Liver (tissue), 8 donors: ENCODE measurements at regions not wholly inside any gene's neighbourhood (a gene's known extent, or its start where the extent isn't known, plus 50 kb on each side); places are given as distances from the start of the nearest gene placed in this dataset.

Experiments used
- DNase-seq: peaks from one replicate; pipeline ENCODE4 v3.0.0-alpha.2; 2017; ENCODE audit warnings: low spot score
- H3K27ac ChIP-seq, 2 donors: one replicate each; pipeline ENCODE4 v1.7.0; 2013; ENCODE audit warnings: inconsistent platforms in 2 of 2, low read length in 2 of 2, control low read depth in 1 of 2, low read depth in 1 of 2, mild to moderate bottlenecking in 1 of 2
- H3K27me3 ChIP-seq, 4 donors: one replicate each; pipeline versions ENCODE4 v1.6.1 to v1.7.0; 2013; ENCODE audit warnings: low read length in 3 of 4, inconsistent platforms in 1 of 4, mild to moderate bottlenecking in 1 of 4, moderate library complexity in 1 of 4; ENCODE audit not compliant: control insufficient read depth in 4 of 4, insufficient read depth in 4 of 4
- H3K36me3 ChIP-seq, 4 donors: one replicate each; pipeline versions ENCODE4 v1.6.1 to v1.7.0; 2013; ENCODE audit warnings: low read length in 3 of 4, mild to moderate bottlenecking in 3 of 4, low read depth in 1 of 4, moderate library complexity in 1 of 4; ENCODE audit not compliant: control insufficient read depth in 4 of 4, insufficient read depth in 3 of 4
- H3K4me1 ChIP-seq, 4 donors: one replicate each; pipeline versions ENCODE4 v1.6.1 to v1.7.0; 2013; ENCODE audit warnings: low read length in 3 of 4, mild to moderate bottlenecking in 3 of 4, moderate library complexity in 1 of 4; ENCODE audit not compliant: control insufficient read depth in 4 of 4, insufficient read depth in 4 of 4
- H3K4me3 ChIP-seq, 3 donors: one replicate each; pipeline versions ENCODE4 v1.6.1 to v1.7.0; 2013; ENCODE audit warnings: low read length in 3 of 3, control low read depth in 1 of 3, low read depth in 1 of 3, mild to moderate bottlenecking in 1 of 3
- H3K9ac ChIP-seq, 2 donors: one replicate each; pipeline ENCODE4 v1.7.0; 2013; ENCODE audit warnings: low read length in 2 of 2, mild to moderate bottlenecking in 2 of 2, moderate library complexity in 2 of 2, control low read depth in 1 of 2, low read depth in 1 of 2
- H3K9me3 ChIP-seq, 4 donors: one replicate each; pipeline versions ENCODE4 v1.6.1 to v1.7.0; 2013; ENCODE audit warnings: low read length in 3 of 4; ENCODE audit not compliant: control insufficient read depth in 4 of 4
- CTCF ChIP-seq: fragments of 150-350 bp; IDR thresholded peaks from 2 replicates; pipeline ENCODE4 v1.5.1; 2017; ENCODE audit warnings: improper control_type of control experiment, low read depth, low read length; ENCODE audit not compliant: missing input control
- EGR1 ChIP-seq, 2 donors: IDR thresholded peaks; 2 replicates each; pipeline ENCODE4 v1.6.1; 2016 to 2018; ENCODE audit warnings: antibody characterized with exemption in 2 of 2, low read depth in 2 of 2
- FOXA1 ChIP-seq: IDR thresholded peaks from 2 replicates; pipeline ENCODE4 v1.6.1; 2016; ENCODE audit warnings: antibody characterized with exemption
- FOXA2 ChIP-seq: IDR thresholded peaks from 2 replicates; pipeline ENCODE4 v1.6.1; 2016; ENCODE audit warnings: antibody characterized with exemption
- GABPA ChIP-seq, 2 donors: IDR thresholded peaks in 1 of 2; conservative IDR thresholded peaks in 1 of 2; 2 replicates each; pipeline ENCODE4 v1.6.1; 2016; ENCODE audit warnings: antibody characterized with exemption in 2 of 2, mild to moderate bottlenecking in 1 of 2, moderate library complexity in 1 of 2
- HNF4A ChIP-seq, 2 donors: conservative IDR thresholded peaks; 2 replicates each; pipeline ENCODE4 v1.6.1; 2016; ENCODE audit warnings: antibody characterized with exemption in 2 of 2, mild to moderate bottlenecking in 2 of 2
- HNF4G ChIP-seq: IDR thresholded peaks from 2 replicates; pipeline ENCODE4 v1.6.1; 2016; ENCODE audit warnings: antibody characterized with exemption
- JUND ChIP-seq, 2 donors: IDR thresholded peaks; 2 replicates each; pipeline ENCODE4 v1.6.1; 2016; ENCODE audit warnings: antibody characterized with exemption in 2 of 2
- NR2F2 ChIP-seq: IDR thresholded peaks from 2 replicates; pipeline ENCODE4 v1.6.1; 2016; ENCODE audit warnings: antibody characterized with exemption
- RAD21 ChIP-seq, 2 donors: IDR thresholded peaks; 2 replicates each; pipeline ENCODE4 v1.6.1; 2016; ENCODE audit warnings: antibody characterized with exemption in 2 of 2, mild to moderate bottlenecking in 2 of 2
- RXRA ChIP-seq, 2 donors: IDR thresholded peaks; 2 replicates each; pipeline ENCODE4 v1.6.1; 2017 to 2018; ENCODE audit warnings: antibody characterized with exemption in 2 of 2, mild to moderate bottlenecking in 1 of 2
- SP1 ChIP-seq: IDR thresholded peaks from 2 replicates; pipeline ENCODE4 v1.6.1; 2018; ENCODE audit warnings: antibody characterized with exemption, mild to moderate bottlenecking
- YY1 ChIP-seq: IDR thresholded peaks from 2 replicates; pipeline ENCODE4 v1.6.1; 2016; ENCODE audit warnings: antibody characterized with exemption, mild to moderate bottlenecking
- ZBTB33 ChIP-seq: IDR thresholded peaks from 2 replicates; pipeline ENCODE4 v1.6.1; 2016; ENCODE audit warnings: antibody characterized with exemption
- WGBS: extraction: QIAGEN DNeasy Blood & Tissue Kit; methylation state at CpG from one replicate; pipeline ENCODE4 v1.1.7; 2013; 5-methylcytosine and 5-hydroxymethylcytosine counted together
- TF ChIP-seq, protein P1 (sequence below): IDR thresholded peaks from 2 replicates; pipeline ENCODE4 v1.6.1; 2016; ENCODE audit warnings: antibody characterized with exemption
- TF ChIP-seq, protein P2 (sequence below): IDR thresholded peaks from 2 replicates; pipeline ENCODE4 v1.6.1; 2016; ENCODE audit warnings: antibody characterized with exemption, mild to moderate bottlenecking
- donor health status: healthy.
- donor health status: healthy.
- donor health status: healthy.
- donor health status: healthy.
- donor health status: healthy.

DNA sequence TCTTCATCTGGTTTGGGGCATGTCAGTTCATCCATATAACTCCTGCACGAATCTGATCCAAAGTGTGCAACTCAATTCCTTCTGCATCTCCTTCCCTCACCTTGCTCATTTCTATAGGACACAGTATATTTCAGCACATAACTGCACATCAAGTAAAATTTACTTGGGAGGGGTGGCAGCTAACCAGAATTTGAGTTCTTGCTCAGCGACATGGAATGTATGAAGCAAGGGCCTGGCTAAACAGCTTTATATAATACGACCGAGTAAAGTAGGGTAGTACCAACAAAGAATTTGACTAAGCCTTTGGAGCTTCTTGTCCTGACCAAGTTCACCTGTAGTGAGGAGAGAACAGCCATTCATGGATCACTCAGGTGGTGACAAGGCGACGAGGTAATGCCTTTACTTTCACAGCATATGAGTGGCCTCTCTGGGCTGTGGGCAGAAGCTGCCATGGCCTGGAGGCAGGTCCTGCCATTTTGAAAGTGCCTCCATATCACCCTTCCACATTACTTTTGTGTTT is 570.2 kb upstream of the TNP1 start:
- WGBS, result 92% methylated on average over 6 of the region's 6 CpGs
- no peak for DNase-seq
- Histone ChIP-seq H3K4me1 (peaks cover 0 to 10% (median 5%) of the 10 kb centered on the region in 4 donors), H3K9me3 (peaks cover 0 to 4% (median 0%) of the 10 kb centered on the region in 4 donors), H3K4me3 (no peak overlapping the region), H3K36me3 (no peaks in the 10 kb centered on the region), H3K9ac (no peak overlapping the region), H3K27ac (no peak overlapping the region), H3K27me3 (no peaks in the 10 kb centered on the region)
- TF ChIP-seq FOXA1 (no peak), JUND (IDR thresholded peaks at IDR 0.05) (no peak), FOXA2 (no peak), ZBTB33 (no peak), HNF4G (no peak), CTCF (no peak), GABPA (IDR thresholded peaks at IDR 0.05 in 1 of 2, conservative IDR thresholded peaks at IDR 0.05 in 1 of 2) (no peak), EGR1 (IDR thresholded peaks at IDR 0.05; ENCODE audit: low read depth in 2 of 2) (no peak), RAD21 (IDR thresholded peaks at IDR 0.05) (no peak), YY1 (no peak)
- TF ChIP-seq, protein P1, sequence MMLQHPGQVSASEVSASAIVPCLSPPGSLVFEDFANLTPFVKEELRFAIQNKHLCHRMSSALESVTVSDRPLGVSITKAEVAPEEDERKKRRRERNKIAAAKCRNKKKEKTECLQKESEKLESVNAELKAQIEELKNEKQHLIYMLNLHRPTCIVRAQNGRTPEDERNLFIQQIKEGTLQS, result no peak

GRCh38 chr2:217421834-217422233 is 562.0 kb upstream of the TNP1 start:
- Histone ChIP-seq H3K4me3 (no peak overlapping the region), H3K27ac (no peak overlapping the region), H3K9me3 (peaks cover 0 to 4% (median 0%) of the 10 kb centered on the region in 4 donors), H3K4me1 (no peaks in the 10 kb centered on the region), H3K27me3 (no peaks in the 10 kb centered on the region), H3K36me3 (no peaks in the 10 kb centered on the region), H3K9ac (no peak overlapping the region)
- DNase-seq, result no peak
- TF ChIP-seq HNF4G (no peak), GABPA (IDR thresholded peaks at IDR 0.05 in 1 of 2, conservative IDR thresholded peaks at IDR 0.05 in 1 of 2) (no peak), ZBTB33 (no peak), NR2F2 (no peak), SP1 (no peak), FOXA2 (no peak), RXRA (IDR thresholded peaks at IDR 0.05) (no peak), FOXA1 (no peak), EGR1 (IDR thresholded peaks at IDR 0.05; ENCODE audit: low read depth in 2 of 2) (no peak), CTCF (no peak), RAD21 (IDR thresholded peaks at IDR 0.05) (no peak), HNF4A (conservative IDR thresholded peaks at IDR 0.05) (no peak)
- TF ChIP-seq, protein P2, sequence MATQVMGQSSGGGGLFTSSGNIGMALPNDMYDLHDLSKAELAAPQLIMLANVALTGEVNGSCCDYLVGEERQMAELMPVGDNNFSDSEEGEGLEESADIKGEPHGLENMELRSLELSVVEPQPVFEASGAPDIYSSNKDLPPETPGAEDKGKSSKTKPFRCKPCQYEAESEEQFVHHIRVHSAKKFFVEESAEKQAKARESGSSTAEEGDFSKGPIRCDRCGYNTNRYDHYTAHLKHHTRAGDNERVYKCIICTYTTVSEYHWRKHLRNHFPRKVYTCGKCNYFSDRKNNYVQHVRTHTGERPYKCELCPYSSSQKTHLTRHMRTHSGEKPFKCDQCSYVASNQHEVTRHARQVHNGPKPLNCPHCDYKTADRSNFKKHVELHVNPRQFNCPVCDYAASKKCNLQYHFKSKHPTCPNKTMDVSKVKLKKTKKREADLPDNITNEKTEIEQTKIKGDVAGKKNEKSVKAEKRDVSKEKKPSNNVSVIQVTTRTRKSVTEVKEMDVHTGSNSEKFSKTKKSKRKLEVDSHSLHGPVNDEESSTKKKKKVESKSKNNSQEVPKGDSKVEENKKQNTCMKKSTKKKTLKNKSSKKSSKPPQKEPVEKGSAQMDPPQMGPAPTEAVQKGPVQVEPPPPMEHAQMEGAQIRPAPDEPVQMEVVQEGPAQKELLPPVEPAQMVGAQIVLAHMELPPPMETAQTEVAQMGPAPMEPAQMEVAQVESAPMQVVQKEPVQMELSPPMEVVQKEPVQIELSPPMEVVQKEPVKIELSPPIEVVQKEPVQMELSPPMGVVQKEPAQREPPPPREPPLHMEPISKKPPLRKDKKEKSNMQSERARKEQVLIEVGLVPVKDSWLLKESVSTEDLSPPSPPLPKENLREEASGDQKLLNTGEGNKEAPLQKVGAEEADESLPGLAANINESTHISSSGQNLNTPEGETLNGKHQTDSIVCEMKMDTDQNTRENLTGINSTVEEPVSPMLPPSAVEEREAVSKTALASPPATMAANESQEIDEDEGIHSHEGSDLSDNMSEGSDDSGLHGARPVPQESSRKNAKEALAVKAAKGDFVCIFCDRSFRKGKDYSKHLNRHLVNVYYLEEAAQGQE, result no peak
